HL-60 (cell line): ENCODE measurements at regions not wholly inside any gene's neighbourhood (a gene's known extent, or its start where the extent isn't known, plus 50 kb on each side); places are given as distances from the start of the nearest gene placed in this dataset.

Experiments
- CTCF ChIP-seq: IDR thresholded peaks from one replicate; pipeline ENCODE4 v1.5.1; 2011; ENCODE audit warnings: low read length, control low read depth, inconsistent platforms; ENCODE audit not compliant: insufficient read depth
- POLR2AphosphoS5 ChIP-seq: IDR thresholded peaks from 2 replicates; pipeline ENCODE4 v1.6.1; 2012; ENCODE audit warnings: low read depth

GRCh38 chrY:12431546-12431945 lies 269.5 kb upstream of the USP9Y start:
- TF ChIP-seq CTCF (no peak), POLR2AphosphoS5 (no peak)
